ENCODE measurements at regions not wholly inside any gene's neighbourhood (a gene's known extent, or its start where the extent isn't known, plus 50 kb on each side); places are given as distances from the start of the nearest gene placed in this dataset.

GRCh38 chr13:111621164-111621563, 300.7 kb downstream of the TEX29 start:
- TF ChIP-seq EZH2 (IDR thresholded peaks at IDR 0.05; ENCODE audit: low read depth) = no peak
- no peak for TF ChIP-seq CTCF (conservative IDR thresholded peaks at IDR 0.05)

Measured in PC-9 (cell line).